Fibroblast of skin of back (primary cell): ENCODE measurements at regions not wholly inside any gene's neighbourhood (a gene's known extent, or its start where the extent isn't known, plus 50 kb on each side); places are given as distances from the start of the nearest gene placed in this dataset.

Experiments used
- DNase-seq: peaks from one replicate; pipeline ENCODE4 v3.0.0-alpha.2; 2013

DNA sequence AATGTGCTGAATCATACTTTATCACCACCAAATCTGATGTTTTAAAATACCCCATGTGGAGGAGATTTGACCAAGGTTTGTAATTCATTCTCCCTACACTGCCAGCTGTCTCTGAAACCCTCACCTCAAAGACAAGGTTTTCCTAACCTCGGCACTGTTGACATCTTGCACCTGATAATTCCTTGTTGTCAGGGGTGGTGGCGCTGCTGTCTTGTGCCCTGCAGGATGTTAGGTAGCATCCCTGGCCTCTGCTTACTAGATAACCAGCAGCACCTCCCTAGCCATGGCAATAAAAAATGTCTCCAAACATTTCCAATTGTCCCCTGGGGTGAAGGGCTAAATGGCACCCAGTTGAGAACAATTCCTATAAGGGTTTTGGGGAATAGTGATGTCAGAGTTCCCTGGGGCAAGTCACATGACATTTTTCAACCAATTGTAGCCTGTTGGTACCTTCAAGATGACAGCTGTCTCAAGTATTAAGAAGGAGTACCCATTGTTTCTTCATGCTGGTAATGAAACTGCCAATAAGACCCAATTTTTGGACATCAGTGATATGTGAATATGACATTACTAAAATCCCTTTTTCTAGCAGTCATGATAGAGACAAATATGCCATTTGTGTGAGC lies 160.6 kb upstream of the PLCXD3 start:
- DNase-seq: no peak

- no peak for DNase-seq
Measured at GRCh38 chr5:41670216-41670615, 159.8 kb upstream of the PLCXD3 start.

DNA sequence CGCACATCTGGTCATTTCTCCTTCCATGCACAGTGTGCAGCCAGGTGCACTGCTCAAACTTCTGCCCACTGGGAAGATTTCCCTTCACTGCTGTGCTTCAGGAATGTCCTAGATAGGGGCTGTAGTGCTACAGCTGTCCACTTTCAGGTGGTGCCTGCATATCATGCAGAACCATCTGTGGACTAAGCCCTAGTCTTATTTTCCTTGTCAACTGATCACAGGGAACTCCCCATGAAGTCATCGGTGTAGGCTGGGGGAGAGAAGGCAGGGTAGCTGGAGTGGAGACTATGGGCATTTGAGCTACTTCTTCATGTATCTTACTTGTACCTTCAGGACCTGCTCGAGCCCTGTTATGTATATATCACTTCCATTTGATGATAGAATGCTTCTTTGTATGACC lies 150.9 kb upstream of the PLCXD3 start:
- no peak for DNase-seq

- no peak for DNase-seq
Measured at GRCh38 chr5:41656597-41656996, 146.2 kb upstream of the PLCXD3 start.

- DNase-seq: no peak
Measured at GRCh38 chr5:41650131-41650530, 139.7 kb upstream of the PLCXD3 start.

GRCh38 chr5:41649659-41650058 lies 139.3 kb upstream of the PLCXD3 start:
- peak; percentile 84 for DNase-seq

DNA sequence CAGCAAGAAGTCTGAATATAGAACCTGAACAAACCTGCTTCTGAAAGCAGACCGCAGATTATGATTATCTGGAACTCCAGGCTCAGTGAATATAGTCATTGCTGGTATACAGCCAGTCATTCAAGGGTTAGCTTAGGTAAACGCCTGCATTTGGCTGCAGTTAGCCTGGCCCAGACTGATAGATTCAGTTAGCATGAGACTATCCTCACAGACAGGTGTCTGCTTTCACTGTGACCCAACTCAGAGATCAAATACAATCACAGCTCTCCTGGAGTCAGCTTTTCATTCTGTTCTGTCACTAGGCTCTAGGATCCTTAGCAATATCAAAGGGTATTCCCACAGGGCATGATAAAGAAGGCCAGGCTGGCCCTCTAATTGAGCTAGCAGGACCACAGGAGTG lies 138.6 kb upstream of the PLCXD3 start:
- no peak for DNase-seq

GRCh38 chr5:41641621-41642020 lies 131.2 kb upstream of the PLCXD3 start:
- peak; percentile 5 for DNase-seq

GRCh38 chr5:41638685-41639084 lies 128.3 kb upstream of the PLCXD3 start:
- no peak for DNase-seq

DNA sequence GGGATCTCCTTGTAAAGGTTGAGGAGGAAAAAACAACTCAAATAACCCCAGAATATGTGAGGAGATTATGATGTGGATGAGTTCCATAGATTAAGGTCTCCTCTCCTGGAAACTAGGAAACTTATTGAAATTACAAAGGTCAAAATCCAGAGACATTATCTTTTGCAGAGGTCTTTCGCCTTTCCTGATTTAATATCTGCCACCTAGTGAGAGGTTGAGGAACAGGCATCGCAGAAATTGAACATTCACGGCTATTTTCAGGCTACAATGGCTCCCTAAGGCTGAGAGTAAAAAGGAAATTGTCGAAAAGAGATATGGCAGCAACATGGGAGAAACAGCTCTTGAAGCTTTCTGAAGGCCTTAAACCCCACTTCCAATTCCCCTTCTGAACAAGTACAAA lies 127.5 kb upstream of the PLCXD3 start:
- DNase-seq: no peak

GRCh38 chr5:41637424-41637823 lies 127.0 kb upstream of the PLCXD3 start:
- DNase-seq: no peak

DNA sequence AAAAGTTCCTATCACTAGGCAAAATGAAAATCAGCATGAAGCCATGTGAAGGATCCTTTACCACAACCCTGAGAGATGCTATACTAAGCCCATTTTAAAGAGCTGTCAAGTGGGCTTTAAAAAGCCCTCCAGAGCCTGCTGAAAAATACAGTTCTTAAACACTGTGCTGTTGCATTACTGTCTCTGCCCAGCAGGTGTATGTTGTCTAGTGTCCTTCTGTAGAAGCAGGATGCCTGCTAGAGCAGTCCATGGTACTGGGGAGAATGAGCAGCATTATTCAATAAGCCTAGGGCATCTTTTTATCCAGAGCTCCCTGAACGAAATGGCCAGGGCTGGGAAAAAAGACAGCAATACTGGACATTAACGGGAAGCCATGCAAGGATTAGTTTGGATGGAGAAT lies 126.2 kb upstream of the PLCXD3 start:
- peak; percentile 4 for DNase-seq

DNA sequence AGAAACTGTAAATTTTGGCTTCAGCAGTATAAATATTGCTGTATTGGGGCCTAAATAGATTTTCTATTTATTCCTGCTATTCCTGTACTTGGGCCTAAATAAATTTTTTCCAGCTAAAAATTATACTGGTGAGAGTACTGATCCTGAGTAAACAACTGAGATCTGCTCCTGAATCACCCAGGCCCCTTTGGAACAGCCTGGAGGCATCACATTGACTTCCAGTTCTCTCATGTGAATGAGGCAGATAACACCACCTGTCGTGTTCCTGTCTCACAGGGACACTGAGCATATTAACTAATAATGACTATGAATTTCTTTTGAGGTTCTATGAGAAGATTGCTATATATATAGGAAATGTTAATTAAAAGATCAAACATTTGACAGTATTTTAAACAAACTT lies 119.5 kb upstream of the PLCXD3 start:
- no peak for DNase-seq

GRCh38 chr5:41625571-41625970 lies 115.2 kb upstream of the PLCXD3 start:
- no peak for DNase-seq

DNA sequence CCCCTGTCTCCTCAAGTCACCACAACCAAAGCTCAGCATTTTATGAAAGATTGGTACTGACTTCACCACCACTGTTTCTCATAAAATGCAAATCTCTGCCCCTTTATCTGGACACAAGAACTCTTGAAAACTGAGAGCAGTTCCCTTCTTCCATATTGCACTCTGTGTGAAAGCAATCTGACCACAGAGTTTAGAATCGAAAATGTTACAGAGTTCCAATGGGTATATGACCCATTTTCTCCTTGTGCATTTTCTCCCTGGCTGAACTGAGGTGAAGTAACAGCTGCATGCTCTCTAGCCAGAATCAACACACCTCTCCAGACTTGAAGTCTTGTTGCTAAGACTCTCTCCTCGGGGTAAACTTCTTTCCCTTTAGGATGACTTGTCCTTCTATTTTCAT lies 111.0 kb upstream of the PLCXD3 start:
- DNase-seq: no peak

DNA sequence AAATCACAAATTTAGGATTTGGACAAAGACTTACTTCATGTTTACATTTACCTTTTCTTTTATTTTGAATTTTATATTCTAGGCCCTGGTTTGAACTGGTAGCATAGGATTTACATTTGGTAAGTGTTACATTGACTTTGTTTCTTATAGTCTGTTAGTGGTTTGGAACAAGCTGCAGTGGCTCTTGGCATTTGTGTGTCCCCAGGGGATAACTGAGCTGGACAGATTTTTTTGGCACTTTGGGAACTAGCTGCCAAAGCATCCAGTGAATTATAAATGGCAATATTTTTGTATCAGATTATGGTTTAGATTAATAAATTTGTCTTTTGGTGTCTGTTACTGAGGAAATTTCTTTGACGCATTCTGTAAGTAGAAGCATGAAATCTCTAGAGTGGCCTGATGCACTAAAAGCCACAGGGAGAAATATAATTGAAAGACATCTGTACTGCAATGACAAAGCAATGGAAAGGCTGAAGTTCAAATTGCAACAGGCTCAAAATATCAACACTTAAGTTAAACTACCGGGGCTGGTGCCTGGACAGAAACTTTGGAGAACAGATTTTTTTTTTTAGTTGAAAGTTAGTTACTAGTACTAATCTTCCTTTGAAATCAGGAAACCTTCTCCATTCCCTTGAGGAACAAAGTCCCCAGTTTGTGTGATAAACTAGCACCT lies 107.6 kb upstream of the PLCXD3 start:
- no peak for DNase-seq

DNA sequence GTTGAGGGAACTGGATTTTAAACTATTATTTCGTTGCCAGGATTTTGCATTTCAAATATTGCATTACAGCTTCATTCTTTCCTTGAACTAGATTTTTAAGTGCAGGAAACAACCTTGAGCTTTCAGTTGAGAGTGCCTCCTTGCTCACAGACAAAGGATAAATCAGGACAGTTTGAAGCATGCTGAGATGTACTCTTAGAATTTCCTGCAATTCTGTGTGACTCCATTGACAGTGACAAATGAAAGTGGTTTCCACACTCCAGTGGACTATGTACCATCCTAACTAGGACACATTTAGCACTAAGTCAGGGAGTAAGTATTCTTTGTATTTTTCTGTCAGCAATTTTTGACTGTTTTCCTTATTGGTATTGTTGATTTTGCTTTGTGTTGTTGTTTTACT lies 100.0 kb upstream of the PLCXD3 start:
- DNase-seq: no peak

GRCh38 chr5:41600731-41601130 lies 90.3 kb upstream of the PLCXD3 start:
- DNase-seq: no peak

GRCh38 chr5:41598011-41598410 lies 87.6 kb upstream of the PLCXD3 start:
- DNase-seq: peak; percentile 20

DNA sequence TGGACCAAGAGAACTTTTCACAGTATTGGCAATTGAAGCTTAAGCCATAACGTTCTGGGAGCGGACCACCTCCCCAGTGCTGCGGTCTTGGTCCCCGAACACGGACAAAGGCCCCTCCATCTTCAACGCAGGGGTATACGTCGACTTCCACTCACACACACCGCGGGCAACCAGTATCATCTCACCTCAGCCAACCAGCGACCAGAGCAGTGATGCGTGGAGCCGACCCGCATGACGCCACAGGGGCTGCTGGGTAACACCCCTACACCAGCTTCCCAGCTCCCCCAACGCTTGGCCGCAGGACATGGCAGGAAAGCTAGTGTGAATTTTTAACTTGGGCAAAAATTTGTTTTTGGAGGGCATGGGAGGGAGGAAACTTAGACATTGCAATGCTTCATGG lies 77.3 kb upstream of the PLCXD3 start:
- no peak for DNase-seq

DNA sequence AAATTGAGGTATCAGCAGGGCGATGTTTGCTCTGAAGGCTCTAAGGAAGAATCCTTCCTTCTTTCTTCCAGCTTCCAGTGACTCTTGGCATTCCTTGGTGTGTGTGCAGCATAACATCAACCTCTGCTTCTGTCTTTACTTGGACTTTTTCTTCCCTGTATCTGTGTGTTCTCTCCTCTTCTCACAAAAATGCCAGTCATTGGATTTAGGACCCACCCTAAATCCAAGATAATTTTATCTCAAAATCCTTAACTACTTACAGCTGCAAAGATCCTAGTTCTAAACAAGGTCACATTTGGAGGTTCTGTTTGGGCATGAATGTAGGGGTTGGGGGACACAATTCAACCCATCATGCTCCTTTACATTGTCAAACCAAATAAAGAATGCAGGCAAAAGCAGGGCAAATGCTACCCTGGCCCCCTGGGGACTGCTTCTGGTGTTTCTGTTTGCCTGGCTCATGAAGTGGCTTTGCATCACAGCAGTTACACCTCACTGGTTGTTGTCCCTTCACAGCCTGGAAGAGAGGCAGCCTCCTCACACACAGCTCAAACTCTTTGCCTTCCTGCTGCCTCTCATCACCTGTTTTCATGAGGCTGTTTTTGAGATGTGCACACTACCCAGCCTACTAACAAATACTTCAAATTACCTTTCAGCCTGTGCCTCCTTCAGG lies 64.8 kb upstream of the PLCXD3 start:
- DNase-seq: no peak

GRCh38 chr5:41574391-41574790 lies 64.0 kb upstream of the PLCXD3 start:
- DNase-seq: no peak
